SH-SY5Y (cell line): ENCODE measurements at regions not wholly inside any gene's neighbourhood (a gene's known extent, or its start where the extent isn't known, plus 50 kb on each side); places are given as distances from the start of the nearest gene placed in this dataset.

Experiments used
- GATA2 ChIP-seq: IDR thresholded peaks from 2 replicates; pipeline ENCODE4 v1.6.1; 2011; ENCODE audit warnings: mild to moderate bottlenecking, low read depth, low read length
- GATA3 ChIP-seq: IDR thresholded peaks from 2 replicates; pipeline ENCODE4 v1.6.1; 2011; ENCODE audit warnings: low read depth, mild to moderate bottlenecking, low read length, moderate library complexity

- TF ChIP-seq GATA3, result no peak
- no peak for TF ChIP-seq GATA2
Observed at GRCh38 chr12:118527310-118527709, 151.0 kb downstream of the SUDS3 start.
